ENCODE measurements at regions not wholly inside any gene's neighbourhood (a gene's known extent, or its start where the extent isn't known, plus 50 kb on each side); places are given as distances from the start of the nearest gene placed in this dataset.
A peak's percentile ranks its signal among the peaks of the same experiment; 100 is the strongest.
"Not testable (repeated sequence)": the region's sequence is repeated elsewhere in the genome, so short reads cannot be mapped to it uniquely, and the experiment has no call there.

DNA sequence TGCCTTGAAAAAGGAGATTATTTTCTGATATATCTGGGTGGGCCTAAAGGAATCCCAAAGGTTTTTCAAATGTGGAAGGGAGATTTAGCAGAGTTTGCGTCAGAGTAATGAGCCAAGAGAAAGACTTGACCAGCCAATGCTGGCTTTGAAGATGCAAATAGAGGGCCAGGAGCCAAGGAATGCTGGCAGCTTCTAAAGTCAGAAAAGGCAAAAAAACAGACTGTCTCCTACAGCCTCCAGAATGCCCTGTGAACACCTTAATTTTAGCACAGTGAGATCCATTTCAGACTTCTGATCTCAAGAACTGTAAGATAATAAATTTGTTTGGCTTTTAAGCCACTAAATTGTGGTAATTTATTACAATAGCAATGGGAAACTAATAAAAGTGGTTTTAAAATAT lies 122.6 kb upstream of the FREM1 start:
- no peak for DNase-seq

DNA sequence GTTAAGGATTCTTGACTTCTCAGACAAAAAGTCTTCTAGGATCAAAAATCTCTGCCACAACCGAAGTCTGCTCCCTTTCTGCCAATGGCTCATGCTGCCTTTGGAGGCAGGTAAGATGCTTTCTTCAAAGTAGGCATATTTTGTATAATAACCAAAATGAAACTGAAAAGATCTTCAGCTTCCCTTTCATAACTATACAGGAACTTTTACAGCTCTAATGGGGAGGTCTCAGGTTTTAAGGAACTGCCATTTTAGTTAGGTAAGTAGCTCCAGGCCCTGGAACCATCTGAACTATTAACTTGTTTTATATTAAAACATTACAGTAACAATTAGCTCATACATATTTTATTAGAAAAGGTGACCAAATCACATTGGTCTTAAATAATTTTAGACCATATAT lies 110.9 kb upstream of the FREM1 start:
- no peak for DNase-seq

DNA sequence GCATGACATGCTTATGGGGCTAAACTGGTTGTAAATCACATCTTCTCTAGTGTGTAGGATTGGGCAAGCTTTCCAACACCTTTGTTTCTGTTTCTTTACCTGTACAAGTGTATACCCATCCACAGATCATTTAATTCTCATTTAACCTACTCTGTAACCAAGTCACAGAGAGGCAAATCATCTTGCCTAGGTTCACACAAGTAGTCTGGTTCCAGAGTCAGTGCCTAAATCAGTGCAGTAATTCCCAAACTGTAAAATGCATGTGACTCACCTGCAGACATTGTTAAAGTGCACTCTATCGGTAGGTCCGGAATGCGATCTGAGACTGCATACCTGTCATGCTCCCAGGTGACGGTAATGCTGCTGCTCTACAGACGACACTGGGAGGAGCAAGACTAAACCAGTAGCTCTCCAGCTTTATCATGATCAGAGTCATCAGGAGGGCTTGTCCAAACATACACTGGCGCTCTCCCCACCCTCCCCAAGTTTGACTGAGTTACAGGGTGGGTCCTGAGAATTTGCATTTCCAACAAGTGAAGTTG lies 107.9 kb upstream of the FREM1 start:
- DNase-seq = no peak

- no peak for DNase-seq
These were observed 100.4 kb upstream of the FREM1 start for GRCh38 chr9:15010581-15010980.

- no peak for DNase-seq
These were observed 97.5 kb upstream of the FREM1 start for GRCh38 chr9:15007698-15008097.

- DNase-seq = no peak
These were observed 84.5 kb upstream of the FREM1 start for GRCh38 chr9:14994738-14995137.

DNA sequence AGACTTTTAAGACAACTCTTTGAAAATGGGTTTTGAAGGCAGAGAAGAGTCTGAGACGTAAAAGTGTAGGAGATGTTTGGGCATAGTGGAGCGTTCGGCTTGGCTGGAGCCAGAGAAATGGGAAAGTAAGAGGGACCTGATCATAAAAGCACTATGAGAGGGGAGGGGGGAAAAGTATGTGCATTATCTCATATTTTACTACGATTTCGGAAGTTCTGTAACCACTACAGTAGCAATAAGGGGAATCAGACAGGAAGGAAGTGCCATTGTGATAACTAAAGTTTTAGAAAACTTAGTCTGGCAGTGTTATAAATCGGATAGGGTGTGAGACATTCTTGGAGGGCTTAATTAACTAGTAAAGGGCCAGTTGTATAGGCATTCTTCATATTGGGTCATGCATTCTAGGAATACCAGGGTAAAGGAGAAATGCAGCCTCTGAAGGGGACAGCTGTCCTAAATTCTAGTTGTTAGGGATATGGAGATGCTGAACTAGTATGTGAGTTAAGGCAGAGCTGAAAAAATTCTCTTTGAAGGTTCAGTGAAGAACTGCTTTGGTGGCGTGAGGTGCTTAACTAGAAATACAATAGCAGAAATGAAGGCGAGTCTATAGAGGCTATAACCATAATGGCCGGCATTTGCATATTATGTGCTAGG lies 83.8 kb upstream of the FREM1 start:
- DNase-seq = no peak

GRCh38 chr9:14993061-14993800 lies 83.0 kb upstream of the FREM1 start:
- peak; percentile 53 for DNase-seq

DNA sequence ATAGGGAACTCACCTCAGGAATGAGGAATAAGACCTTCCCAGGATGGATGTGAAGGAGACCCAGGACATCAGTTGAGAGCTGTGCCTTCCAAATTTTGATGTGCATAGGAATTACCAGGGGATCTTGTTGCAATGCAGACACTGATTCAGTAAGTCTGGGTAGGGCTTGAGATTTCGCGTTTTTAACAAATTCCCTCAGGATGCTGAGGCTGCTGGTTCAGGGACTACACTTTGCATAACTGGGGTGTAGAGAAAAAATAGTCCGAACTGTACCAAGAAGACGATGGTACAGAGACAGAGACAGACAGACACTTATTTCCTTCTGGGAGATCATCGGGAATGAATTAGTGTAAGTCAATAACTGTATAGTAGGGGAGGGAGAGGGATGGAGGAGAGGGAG lies 82.3 kb upstream of the FREM1 start:
- DNase-seq = no peak

DNA sequence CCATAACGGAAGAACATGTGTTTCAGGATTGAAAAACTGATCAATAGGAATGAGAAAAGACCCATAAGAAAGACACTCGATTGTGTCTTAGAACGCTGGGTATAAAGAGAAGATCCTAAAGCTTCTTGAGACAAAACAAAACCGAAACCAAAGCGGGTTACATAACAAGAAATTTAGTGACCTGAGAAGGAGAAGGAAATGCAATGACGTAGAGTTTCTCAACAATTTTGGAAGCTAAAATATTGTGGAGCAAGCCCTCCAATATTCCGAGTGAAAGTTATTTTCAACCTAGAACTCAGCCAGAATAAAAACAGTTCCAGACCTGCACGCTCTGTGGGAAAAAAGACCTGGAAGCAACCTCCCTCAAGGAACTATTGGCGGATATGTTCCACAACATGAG lies 81.9 kb upstream of the FREM1 start:
- DNase-seq = no peak

- not testable (repeated sequence) for DNase-seq
These were observed 80.4 kb upstream of the FREM1 start for GRCh38 chr9:14990647-14991046.

DNA sequence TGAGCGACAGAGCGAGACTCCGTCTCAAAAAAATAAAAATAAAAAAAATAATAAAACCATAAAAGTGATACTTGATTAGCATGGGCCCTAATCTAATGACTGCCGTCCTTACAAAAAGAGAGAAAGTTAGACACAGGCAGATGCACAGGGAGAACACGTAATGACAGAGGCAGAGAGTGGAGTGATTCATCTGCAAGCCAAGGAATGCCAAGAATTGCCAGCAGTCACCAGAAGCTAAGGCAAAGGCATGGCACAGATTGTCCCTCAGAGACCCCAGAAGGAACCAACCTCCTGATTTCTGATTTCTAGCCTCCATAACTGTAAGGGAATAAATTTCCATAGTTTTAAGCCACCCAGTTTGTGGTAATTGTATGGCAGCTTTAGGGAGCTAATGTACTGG lies 79.6 kb upstream of the FREM1 start:
- no peak for DNase-seq

- not testable (repeated sequence) for DNase-seq
These were observed 79.1 kb upstream of the FREM1 start for GRCh38 chr9:14989336-14989735.

- DNase-seq = no peak
These were observed 77.6 kb upstream of the FREM1 start for GRCh38 chr9:14987858-14988257.

- DNase-seq = no peak
These were observed 75.2 kb upstream of the FREM1 start for GRCh38 chr9:14985419-14985818.

- no peak for DNase-seq
These were observed 73.4 kb upstream of the FREM1 start for GRCh38 chr9:14983599-14983998.

DNA sequence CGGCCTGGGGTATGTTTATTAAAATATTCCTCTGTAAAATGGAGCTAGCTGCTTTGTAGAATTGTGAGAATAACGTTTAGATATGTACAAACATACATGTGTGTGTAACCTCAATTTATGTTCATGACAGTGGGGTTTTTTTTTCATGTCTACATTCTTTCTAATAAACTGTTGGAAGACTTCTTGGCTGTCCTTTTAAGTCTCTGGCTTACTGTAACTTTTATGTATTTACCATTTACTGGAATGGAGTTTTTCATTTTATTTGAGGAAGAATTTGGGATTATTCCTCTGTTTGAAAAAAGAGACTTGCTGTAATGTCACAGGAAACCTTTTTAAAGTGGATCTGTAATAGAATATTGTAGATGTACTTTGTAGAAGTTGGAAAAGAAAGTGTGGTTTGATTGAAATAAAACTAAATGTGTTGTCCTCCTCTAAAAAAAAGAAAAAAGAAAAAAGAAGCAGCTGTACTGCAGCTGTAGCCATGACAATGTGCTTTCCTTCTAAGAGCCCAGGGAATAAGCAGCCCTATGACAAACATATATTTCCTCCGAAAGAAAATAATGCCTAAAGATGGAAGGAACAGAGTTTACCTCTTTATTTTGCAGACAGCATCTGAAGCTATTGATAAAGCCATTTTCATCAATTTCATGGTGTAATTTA lies 71.2 kb upstream of the FREM1 start:
- no peak for DNase-seq

DNA sequence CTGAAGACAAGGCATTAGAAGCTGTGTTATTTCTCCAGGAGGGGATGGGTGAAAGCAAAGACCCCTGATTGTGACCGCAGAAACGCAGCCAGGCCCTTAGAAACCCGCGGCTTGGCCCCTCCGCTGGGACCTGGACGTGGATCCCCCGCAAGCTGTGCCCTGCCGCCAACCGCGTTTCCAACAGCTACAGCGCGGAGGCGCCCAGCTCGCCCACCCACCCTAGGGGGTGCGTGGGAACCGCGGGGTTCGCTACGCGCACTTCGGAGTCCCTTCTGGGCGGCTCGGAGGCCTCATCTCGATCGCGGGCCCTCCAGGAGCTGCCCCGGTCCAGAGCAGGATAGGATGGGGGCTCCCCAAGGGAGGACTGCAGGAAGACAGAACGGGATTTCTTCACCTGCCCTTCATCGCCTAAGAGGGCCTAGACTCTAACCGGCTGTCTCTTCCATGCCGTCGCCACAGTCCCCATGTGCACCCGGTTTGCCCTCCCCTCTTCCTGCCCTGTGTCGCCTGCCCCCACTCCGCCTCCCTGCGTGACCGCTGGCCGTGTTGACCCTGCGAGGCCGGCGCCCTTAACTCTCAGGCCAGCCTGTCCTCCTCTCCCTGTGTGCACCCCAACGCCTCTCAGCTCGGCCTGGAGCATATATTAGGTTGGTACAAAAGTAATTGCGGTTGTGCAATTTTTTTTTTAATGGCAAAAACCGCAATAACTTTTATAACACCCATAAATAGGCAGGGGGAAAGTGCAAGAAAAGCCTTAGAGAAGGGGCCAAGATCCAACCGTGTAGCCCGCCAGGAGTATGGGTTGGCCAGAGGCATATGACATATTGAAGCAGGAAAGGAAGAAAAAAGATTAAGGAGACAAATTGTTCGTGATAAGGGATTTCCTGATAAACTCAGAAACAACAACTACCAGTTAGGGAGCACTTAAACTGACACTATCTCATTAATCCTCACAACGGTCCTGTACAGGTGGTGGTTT lies 68.1 kb upstream of the FREM1 start:
- DNase-seq = no peak

GRCh38 chr9:14967450-14968321 lies 57.5 kb upstream of the FREM1 start:
- DNase-seq = no peak

GRCh38 chr9:14962193-14962882 lies 52.1 kb upstream of the FREM1 start:
- no peak for DNase-seq

Measured in activated T-cell treated with anti-CD3 and anti-CD28 coated beads, Interleukin-2, amount 50 U/mL, for 1 hour (primary cell).